ENCODE measurements at regions not wholly inside any gene's neighbourhood (a gene's known extent, or its start where the extent isn't known, plus 50 kb on each side); places are given as distances from the start of the nearest gene placed in this dataset.

DNA sequence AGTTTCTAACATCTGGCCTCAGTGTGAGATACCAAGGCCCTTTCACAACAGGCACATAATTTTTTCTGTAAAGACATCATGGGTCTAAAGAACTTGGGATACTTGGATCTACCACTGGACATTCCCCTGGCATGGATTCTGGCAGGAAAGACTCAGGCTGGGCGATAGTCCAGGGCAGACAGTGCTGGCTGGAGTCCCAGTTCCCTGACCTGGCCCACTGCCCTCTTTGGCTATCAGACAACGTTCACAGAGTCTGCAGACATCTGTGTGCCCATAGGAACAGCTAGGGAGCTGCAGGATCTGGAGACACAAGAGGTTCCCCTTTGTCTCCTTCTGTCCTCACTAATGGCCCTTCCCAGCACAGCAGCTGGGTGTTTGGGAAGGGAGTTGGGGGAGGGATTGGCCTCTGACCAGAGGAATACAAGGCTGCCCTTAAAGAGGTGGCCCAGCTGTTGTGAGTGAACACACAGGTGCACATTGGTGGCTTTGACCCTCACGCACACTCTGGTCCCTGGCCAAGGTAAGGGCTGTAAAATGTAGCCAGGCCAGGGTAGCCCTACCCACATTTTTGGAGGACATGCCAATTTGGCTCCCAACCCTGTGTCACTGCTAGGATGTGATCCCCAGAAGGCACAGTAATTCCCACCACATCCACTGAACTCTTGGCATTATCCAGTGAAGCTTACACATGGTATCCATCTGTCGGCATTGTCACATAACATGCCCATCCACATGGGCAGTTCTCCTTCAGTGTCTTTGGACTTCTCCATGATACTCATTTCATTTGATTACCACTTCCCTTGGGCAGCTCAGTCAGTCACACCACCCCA lies 72.3 kb downstream of the SOX3 start:
- TF ChIP-seq, protein P1, sequence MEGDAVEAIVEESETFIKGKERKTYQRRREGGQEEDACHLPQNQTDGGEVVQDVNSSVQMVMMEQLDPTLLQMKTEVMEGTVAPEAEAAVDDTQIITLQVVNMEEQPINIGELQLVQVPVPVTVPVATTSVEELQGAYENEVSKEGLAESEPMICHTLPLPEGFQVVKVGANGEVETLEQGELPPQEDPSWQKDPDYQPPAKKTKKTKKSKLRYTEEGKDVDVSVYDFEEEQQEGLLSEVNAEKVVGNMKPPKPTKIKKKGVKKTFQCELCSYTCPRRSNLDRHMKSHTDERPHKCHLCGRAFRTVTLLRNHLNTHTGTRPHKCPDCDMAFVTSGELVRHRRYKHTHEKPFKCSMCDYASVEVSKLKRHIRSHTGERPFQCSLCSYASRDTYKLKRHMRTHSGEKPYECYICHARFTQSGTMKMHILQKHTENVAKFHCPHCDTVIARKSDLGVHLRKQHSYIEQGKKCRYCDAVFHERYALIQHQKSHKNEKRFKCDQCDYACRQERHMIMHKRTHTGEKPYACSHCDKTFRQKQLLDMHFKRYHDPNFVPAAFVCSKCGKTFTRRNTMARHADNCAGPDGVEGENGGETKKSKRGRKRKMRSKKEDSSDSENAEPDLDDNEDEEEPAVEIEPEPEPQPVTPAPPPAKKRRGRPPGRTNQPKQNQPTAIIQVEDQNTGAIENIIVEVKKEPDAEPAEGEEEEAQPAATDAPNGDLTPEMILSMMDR (IDR thresholded peaks at IDR 0.05), result no peak
- TF ChIP-seq POLR2A (IDR thresholded peaks at IDR 0.05), result no peak

All from esophagus squamous epithelium (tissue), 4 donors.